ENCODE measurements at regions not wholly inside any gene's neighbourhood (a gene's known extent, or its start where the extent isn't known, plus 50 kb on each side); places are given as distances from the start of the nearest gene placed in this dataset.

GRCh38 chrX:63993936-63994335, 208.9 kb upstream of the ARHGEF9 start:
- H3K4me1 ChIP-seq = no peaks in the 10 kb centered on the region
- no peak overlapping the region for H3K27ac ChIP-seq
- H3K4me3 ChIP-seq = no peak overlapping the region
- no peak for DNase-seq
- H3K27me3 ChIP-seq = no peaks in the 10 kb centered on the region
- intact Hi-C loops (cut with DNase I; ENCODE audit: low total_unique reads) = no loop called here
- H3K9me3 ChIP-seq = no peaks in the 10 kb centered on the region
- no peaks in the 10 kb centered on the region for H3K36me3 ChIP-seq
- no peak for TF ChIP-seq POLR2A (IDR thresholded peaks at IDR 0.05)

- Histone ChIP-seq H3K27ac (no peak overlapping the region), H3K4me3 (no peak overlapping the region), H3K9me3 (no peaks in the 10 kb centered on the region), H3K27me3 (no peaks in the 10 kb centered on the region), H3K4me1 (no peaks in the 10 kb centered on the region), H3K36me3 (no peaks in the 10 kb centered on the region)
- no peak for DNase-seq
- intact Hi-C loops (cut with DNase I; ENCODE audit: low total_unique reads) = no loop called here
- TF ChIP-seq, protein P1, sequence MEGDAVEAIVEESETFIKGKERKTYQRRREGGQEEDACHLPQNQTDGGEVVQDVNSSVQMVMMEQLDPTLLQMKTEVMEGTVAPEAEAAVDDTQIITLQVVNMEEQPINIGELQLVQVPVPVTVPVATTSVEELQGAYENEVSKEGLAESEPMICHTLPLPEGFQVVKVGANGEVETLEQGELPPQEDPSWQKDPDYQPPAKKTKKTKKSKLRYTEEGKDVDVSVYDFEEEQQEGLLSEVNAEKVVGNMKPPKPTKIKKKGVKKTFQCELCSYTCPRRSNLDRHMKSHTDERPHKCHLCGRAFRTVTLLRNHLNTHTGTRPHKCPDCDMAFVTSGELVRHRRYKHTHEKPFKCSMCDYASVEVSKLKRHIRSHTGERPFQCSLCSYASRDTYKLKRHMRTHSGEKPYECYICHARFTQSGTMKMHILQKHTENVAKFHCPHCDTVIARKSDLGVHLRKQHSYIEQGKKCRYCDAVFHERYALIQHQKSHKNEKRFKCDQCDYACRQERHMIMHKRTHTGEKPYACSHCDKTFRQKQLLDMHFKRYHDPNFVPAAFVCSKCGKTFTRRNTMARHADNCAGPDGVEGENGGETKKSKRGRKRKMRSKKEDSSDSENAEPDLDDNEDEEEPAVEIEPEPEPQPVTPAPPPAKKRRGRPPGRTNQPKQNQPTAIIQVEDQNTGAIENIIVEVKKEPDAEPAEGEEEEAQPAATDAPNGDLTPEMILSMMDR (IDR thresholded peaks at IDR 0.05) = no peak
- no peak for TF ChIP-seq POLR2A (IDR thresholded peaks at IDR 0.05)
Measured at GRCh38 chrX:63985906-63986305, 200.9 kb upstream of the ARHGEF9 start.

- DNase-seq = no peak
- intact Hi-C loops (cut with DNase I; ENCODE audit: low total_unique reads) = no loop called here
- TF ChIP-seq, protein P1 (IDR thresholded peaks at IDR 0.05) = no peak
- TF ChIP-seq POLR2A (IDR thresholded peaks at IDR 0.05) = no peak
- Histone ChIP-seq H3K4me1 (no peaks in the 10 kb centered on the region), H3K4me3 (no peak overlapping the region), H3K27ac (no peak overlapping the region), H3K27me3 (no peaks in the 10 kb centered on the region), H3K36me3 (no peaks in the 10 kb centered on the region), H3K9me3 (no peaks in the 10 kb centered on the region)
Measured at GRCh38 chrX:63979480-63979879, 194.5 kb upstream of the ARHGEF9 start.

GRCh38 chrX:63967551-63967950, 182.5 kb upstream of the ARHGEF9 start:
- no peak for DNase-seq
- intact Hi-C loops (cut with DNase I; ENCODE audit: low total_unique reads) = no loop called here
- Histone ChIP-seq H3K36me3 (no peaks in the 10 kb centered on the region), H3K9me3 (no peaks in the 10 kb centered on the region), H3K27ac (no peak overlapping the region), H3K4me3 (no peak overlapping the region), H3K27me3 (no peaks in the 10 kb centered on the region), H3K4me1 (no peaks in the 10 kb centered on the region)
- TF ChIP-seq POLR2A (IDR thresholded peaks at IDR 0.05) = no peak
- TF ChIP-seq, protein P1 (IDR thresholded peaks at IDR 0.05) = no peak

DNA sequence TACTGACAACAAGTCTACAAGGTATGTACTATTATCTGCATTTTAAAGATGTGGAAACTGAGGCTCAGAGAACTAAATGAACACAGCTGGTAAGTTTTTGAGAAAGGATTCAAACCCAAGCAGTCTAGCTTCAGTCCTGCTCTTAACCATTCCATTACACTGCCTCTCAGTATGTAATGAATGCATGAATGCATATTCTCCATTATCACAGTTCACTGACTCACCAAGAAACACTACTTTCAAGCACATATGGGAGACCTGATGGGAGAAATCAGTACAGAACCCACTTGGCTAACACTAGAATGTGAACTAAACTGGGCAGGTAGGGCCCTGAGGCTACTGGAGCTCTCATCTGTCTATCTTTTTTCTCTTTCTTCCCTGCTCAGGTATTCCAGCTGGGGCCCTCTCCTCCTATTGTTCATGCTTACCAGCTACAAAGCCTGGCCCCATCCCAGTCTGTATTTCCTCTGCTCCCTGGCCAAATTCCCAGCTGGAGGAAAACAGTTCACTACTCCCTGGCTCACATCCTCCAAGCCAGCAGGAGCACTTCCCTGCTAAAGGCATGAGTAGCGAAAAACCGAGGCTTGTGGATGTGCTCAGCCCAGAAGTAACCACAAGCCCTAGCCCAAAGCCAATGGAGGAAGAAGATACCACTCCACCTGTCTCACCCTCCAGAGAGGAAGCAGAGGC, 178.2 kb upstream of the ARHGEF9 start:
- peak in 1 of 2 donors; percentile 20 for DNase-seq
- H3K9me3 ChIP-seq = no peaks in the 10 kb centered on the region
- intact Hi-C loops (cut with DNase I; ENCODE audit: low total_unique reads) = no loop called here

More for the DNA sequence above, 178.2 kb upstream of the ARHGEF9 start:
- no peak overlapping the region for H3K4me3 ChIP-seq
- no peaks in the 10 kb centered on the region for H3K36me3 ChIP-seq
- no peak overlapping the region for H3K27ac ChIP-seq
- no peaks in the 10 kb centered on the region for H3K4me1 ChIP-seq
- TF ChIP-seq, protein P1 (IDR thresholded peaks at IDR 0.05) = no peak
- no peak for TF ChIP-seq POLR2A (IDR thresholded peaks at IDR 0.05)
- H3K27me3 ChIP-seq = no peaks in the 10 kb centered on the region
